HG03565 (cell line): ENCODE measurements at regions not wholly inside any gene's neighbourhood (a gene's known extent, or its start where the extent isn't known, plus 50 kb on each side); places are given as distances from the start of the nearest gene placed in this dataset.

Experiments used
- ATAC-seq: cut with Tn5 transposase; IDR thresholded peaks from one replicate; pipeline ENCODE4 v1.9.1; 2021; ENCODE audit warnings: mild to moderate bottlenecking, moderate library complexity; ENCODE audit not compliant: unreplicated experiment

GRCh38 chr2:120932881-120933280 is 197.2 kb downstream of the GLI2 start:
- no peak for ATAC-seq

- ATAC-seq = no peak
Measured at GRCh38 chr2:120933693-120934573, 198.3 kb downstream of the GLI2 start.

GRCh38 chr2:120934574-120935338 is 199.1 kb downstream of the GLI2 start:
- ATAC-seq = no peak

- ATAC-seq = no peak
Measured at GRCh38 chr2:120935339-120936313, 200.0 kb downstream of the GLI2 start.

- ATAC-seq = no peak
Measured at GRCh38 chr2:120936476-120937334, 201.0 kb downstream of the GLI2 start.

GRCh38 chr2:120937686-120938044 is 202.0 kb downstream of the GLI2 start:
- ATAC-seq = no peak

- ATAC-seq = no peak
Measured at GRCh38 chr2:120938045-120938771, 202.5 kb downstream of the GLI2 start.

- no peak for ATAC-seq
Measured at GRCh38 chr2:120939595-120940318, 204.1 kb downstream of the GLI2 start.

GRCh38 chr2:120940319-120940696 is 204.6 kb downstream of the GLI2 start:
- ATAC-seq = no peak

- no peak for ATAC-seq
Measured at GRCh38 chr2:120940726-120941256, 205.1 kb downstream of the GLI2 start.

- no peak for ATAC-seq
Measured at GRCh38 chr2:120941571-120942120, 206.0 kb downstream of the GLI2 start.

GRCh38 chr2:120942658-120943057 is 207.0 kb downstream of the GLI2 start:
- no peak for ATAC-seq

- no peak for ATAC-seq
Measured at GRCh38 chr2:120943403-120944034, 207.9 kb downstream of the GLI2 start.

- no peak for ATAC-seq
Measured at GRCh38 chr2:120944575-120944974, 208.9 kb downstream of the GLI2 start.

GRCh38 chr2:120945091-120945490 is 209.4 kb downstream of the GLI2 start:
- no peak for ATAC-seq

GRCh38 chr2:120945832-120946499 is 210.3 kb downstream of the GLI2 start:
- no peak for ATAC-seq

GRCh38 chr2:120947327-120947726 is 211.7 kb downstream of the GLI2 start:
- no peak for ATAC-seq
